OCI-LY7 (cell line): ENCODE measurements at regions not wholly inside any gene's neighbourhood (a gene's known extent, or its start where the extent isn't known, plus 50 kb on each side); places are given as distances from the start of the nearest gene placed in this dataset.

Experiments used
- BruUV-seq: library from RNA; stranded (reverse); fragments of 400-500 nt; replicated peaks from 2 replicates; lab custom pipeline; 2021; lab: Mats Ljungman, UMichigan
- CTCF ChIA-PET: fragments of 300-600 bp; sonication (Branson Sonifier 250); formaldehyde crosslinking; loops from one replicate; lab custom pipeline; 2022; ENCODE audit warnings: antibody characterized with exemption; ENCODE audit not compliant: unreplicated experiment; lab: Charles Lee
- POLR2A ChIA-PET: fragments of 300-600 bp; sonication (Branson Sonifier 250); formaldehyde crosslinking; loops from one replicate; lab custom pipeline; 2022; ENCODE audit warnings: antibody characterized with exemption; lab: Charles Lee
- DNase-seq: peaks from one replicate; pipeline ENCODE4 v3.0.0-alpha.2; 2015; ENCODE audit warnings: low spot score
- H2AFZ ChIP-seq: fragments of 200-600 bp; sonication (generic), shearing (Covaris generic); 2 replicates; pipeline ENCODE4 v1.6.1; 2014; ENCODE audit warnings: mild to moderate bottlenecking, antibody characterized with exemption, low read length, moderate library complexity
- H3K27ac ChIP-seq: fragments of 200-600 bp; sonication (generic); 2 replicates; pipeline ENCODE4 v1.5.1; 2014; ENCODE audit warnings: mixed run types, low read depth, mild to moderate bottlenecking, moderate library complexity, low read length, inconsistent platforms; ENCODE audit not compliant: poor library complexity, severe bottlenecking
- H3K36me3 ChIP-seq: fragments of 200-600 bp; sonication (generic); 2 replicates; pipeline ENCODE4 v1.6.1; 2014; ENCODE audit warnings: mild to moderate bottlenecking, antibody characterized with exemption, low read length, moderate library complexity, mixed read lengths; ENCODE audit not compliant: insufficient read depth
- H3K4me1 ChIP-seq: fragments of 200-600 bp; sonication (generic); 2 replicates; pipeline ENCODE4 v1.5.1; 2014; ENCODE audit warnings: mild to moderate bottlenecking, low read length; ENCODE audit not compliant: insufficient read depth, poor library complexity, severe bottlenecking
- H3K4me2 ChIP-seq: fragments of 200-600 bp; sonication (generic); 2 replicates; pipeline ENCODE4 v1.6.1; 2014; ENCODE audit warnings: mild to moderate bottlenecking, low read length
- H3K4me3 ChIP-seq: fragments of 200-600 bp; sonication (generic); 2 replicates; pipeline ENCODE4 v1.5.1; 2014; ENCODE audit warnings: mild to moderate bottlenecking, low read depth, low read length; ENCODE audit not compliant: poor library complexity, severe bottlenecking
- H3K79me2 ChIP-seq: fragments of 200-600 bp; sonication (generic); 2 replicates; pipeline ENCODE4 v1.6.1; 2016; ENCODE audit warnings: low read depth, mild to moderate bottlenecking, low read length, moderate library complexity, mixed read lengths; ENCODE audit not compliant: insufficient read depth
- H3K9me2 ChIP-seq: fragments of 200-600 bp; sonication (generic); 2 replicates; pipeline ENCODE4 v1.6.1; 2016; ENCODE audit warnings: mild to moderate bottlenecking, low read length, mixed read lengths; ENCODE audit not compliant: insufficient read depth
- H3K9me3 ChIP-seq: fragments of 200-600 bp; sonication (generic); 2 replicates; pipeline ENCODE4 v1.6.1; 2014; ENCODE audit warnings: mild to moderate bottlenecking, mixed run types, low read length, mixed read lengths
- H4K20me1 ChIP-seq: fragments of 200-600 bp; sonication (generic); 2 replicates; pipeline ENCODE4 v1.6.1; 2014; ENCODE audit warnings: mild to moderate bottlenecking, antibody characterized with exemption, low read length, moderate library complexity, mixed read lengths; ENCODE audit not compliant: insufficient read depth
- EZH2phosphoT487 ChIP-seq: fragments of 200-600 bp; sonication (generic); IDR thresholded peaks from 2 replicates; pipeline ENCODE4 v1.6.1; 2018; ENCODE audit warnings: low read depth, borderline replicate concordance, mild to moderate bottlenecking, mixed run types, antibody characterized with exemption, low read length, moderate library complexity, mixed read lengths
- intact Hi-C: fragments of 100-400 bp; cut with micrococcal nuclease; formaldehyde crosslinking; loops from one replicate; pipeline ENCODE4 v1.10.0; 2022; ENCODE audit not compliant: unreplicated experiment
- TF ChIP-seq, protein P1 (sequence below): fragments of 200-600 bp; sonication (generic); conservative IDR thresholded peaks from 2 replicates; pipeline ENCODE4 v1.5.1; 2014; ENCODE audit warnings: mild to moderate bottlenecking, antibody characterized with exemption, low read length, moderate library complexity, mixed read lengths

DNA sequence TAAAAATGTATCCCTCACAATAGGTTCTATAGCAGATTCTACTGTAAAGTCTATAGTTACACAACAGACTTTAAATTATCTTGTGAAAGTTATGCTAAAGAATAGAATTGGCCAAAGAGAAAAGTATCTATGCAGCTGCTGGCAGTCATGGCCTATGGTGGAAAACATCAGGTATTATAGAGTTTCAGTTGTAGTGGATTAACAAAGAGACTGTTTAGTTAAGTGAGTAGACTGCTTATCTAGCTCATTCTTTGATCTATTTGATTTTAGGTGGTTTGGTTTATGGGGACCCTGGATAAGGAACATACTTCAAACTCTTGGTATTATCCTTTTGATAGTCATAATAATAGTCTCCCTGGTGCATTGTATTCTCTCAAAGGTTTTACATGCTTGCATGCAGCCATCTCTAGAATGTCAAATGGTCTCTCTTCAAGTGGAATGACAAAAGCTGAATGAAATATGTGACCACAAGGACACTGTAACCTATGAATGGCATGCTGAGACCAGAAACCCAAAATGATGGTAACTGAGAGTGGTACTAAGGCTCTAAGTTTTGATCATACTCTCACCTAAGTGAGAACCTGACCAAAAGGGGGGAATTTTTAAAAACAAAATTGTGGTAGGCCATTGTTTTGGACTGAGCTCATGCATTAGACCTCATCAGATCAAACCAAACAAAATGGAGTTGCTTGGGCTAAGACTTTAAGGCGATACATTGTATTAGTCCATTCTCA lies 54.9 kb upstream of the NAMPT start:
- Histone ChIP-seq H3K79me2 (no peaks in the 10 kb centered on the region), H3K4me2 (no peak overlapping the region), H3K4me3 (no peak overlapping the region), H2AFZ (no peak overlapping the region), H4K20me1 (no peaks in the 10 kb centered on the region), H3K9me2 (no peaks in the 10 kb centered on the region), H3K27ac (no peak overlapping the region), H3K9me3 (no peaks in the 10 kb centered on the region), H3K36me3 (no peaks in the 10 kb centered on the region), H3K4me1 (no peaks in the 10 kb centered on the region)
- CTCF ChIA-PET, result no interaction called here
- no TSS peak for BruUV-seq
- DNase-seq, result no peak
- intact Hi-C loops, result no loop called here
- TF ChIP-seq, protein P1, sequence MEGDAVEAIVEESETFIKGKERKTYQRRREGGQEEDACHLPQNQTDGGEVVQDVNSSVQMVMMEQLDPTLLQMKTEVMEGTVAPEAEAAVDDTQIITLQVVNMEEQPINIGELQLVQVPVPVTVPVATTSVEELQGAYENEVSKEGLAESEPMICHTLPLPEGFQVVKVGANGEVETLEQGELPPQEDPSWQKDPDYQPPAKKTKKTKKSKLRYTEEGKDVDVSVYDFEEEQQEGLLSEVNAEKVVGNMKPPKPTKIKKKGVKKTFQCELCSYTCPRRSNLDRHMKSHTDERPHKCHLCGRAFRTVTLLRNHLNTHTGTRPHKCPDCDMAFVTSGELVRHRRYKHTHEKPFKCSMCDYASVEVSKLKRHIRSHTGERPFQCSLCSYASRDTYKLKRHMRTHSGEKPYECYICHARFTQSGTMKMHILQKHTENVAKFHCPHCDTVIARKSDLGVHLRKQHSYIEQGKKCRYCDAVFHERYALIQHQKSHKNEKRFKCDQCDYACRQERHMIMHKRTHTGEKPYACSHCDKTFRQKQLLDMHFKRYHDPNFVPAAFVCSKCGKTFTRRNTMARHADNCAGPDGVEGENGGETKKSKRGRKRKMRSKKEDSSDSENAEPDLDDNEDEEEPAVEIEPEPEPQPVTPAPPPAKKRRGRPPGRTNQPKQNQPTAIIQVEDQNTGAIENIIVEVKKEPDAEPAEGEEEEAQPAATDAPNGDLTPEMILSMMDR, result no peak
- TF ChIP-seq EZH2phosphoT487, result no peak
- POLR2A ChIA-PET, result interaction anchor here (1.8 kb wide), 1 partner anchor 9 kb away, joined by 5 read pairs; no protein-coding TSS in a partner anchor

DNA sequence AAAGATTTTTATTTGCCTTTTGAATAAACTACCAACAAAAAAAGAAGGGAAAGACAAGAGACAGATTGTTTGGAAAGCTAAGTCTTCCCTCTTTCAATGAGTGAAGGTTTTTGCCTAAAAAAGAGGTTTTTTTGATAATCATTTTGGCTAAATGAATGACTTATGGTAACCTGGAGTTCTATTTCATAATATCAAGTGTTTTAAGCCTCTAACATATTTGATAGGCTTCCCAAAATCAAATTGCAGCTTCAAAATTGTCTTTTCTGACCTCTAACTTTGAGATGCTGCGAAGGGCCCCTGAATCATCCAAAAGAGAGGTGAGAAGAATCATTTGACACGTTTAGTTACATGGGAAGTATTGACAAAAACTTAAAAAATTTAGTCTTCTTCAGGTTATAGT lies 53.0 kb upstream of the NAMPT start:
- H3K4me3 ChIP-seq, result no peak overlapping the region
- no peaks in the 10 kb centered on the region for H3K4me1 ChIP-seq
- no peaks in the 10 kb centered on the region for H3K36me3 ChIP-seq
- DNase-seq, result no peak
- TF ChIP-seq EZH2phosphoT487, result no peak
- TF ChIP-seq, protein P1, result no peak
- POLR2A ChIA-PET, result no interaction called here
- H4K20me1 ChIP-seq, result no peaks in the 10 kb centered on the region
- H3K27ac ChIP-seq, result no peak overlapping the region
- BruUV-seq, result no TSS peak
- no peak overlapping the region for H2AFZ ChIP-seq
- H3K9me3 ChIP-seq, result no peaks in the 10 kb centered on the region
- no peak overlapping the region for H3K4me2 ChIP-seq
- intact Hi-C loops, result no loop called here
- CTCF ChIA-PET, result no interaction called here
- no peaks in the 10 kb centered on the region for H3K9me2 ChIP-seq
- no peaks in the 10 kb centered on the region for H3K79me2 ChIP-seq

DNA sequence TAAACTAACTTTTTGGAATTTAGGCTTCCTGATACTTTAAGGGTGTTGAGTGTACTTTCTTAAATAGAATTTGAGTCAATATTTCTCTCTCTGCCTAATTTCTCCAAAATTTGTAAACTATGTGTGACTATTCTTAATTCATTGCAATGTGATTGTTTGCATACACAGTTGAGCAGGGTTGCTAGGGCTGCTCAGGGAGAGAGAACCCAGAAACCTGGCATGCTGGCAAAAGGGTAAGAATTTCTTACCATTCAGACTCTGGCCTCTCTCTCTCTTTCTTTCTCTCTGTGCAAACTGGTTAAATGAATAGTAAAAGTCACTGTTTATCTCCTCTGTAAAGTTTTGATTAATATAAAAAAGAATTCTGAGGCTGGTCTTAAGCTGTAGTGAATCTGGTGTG lies 51.0 kb upstream of the NAMPT start:
- no peak for DNase-seq
- CTCF ChIA-PET, result no interaction called here
- POLR2A ChIA-PET, result interaction anchor here (0.9 kb wide), 1 partner anchor 17 kb away, joined by 4 read pairs; no protein-coding TSS in a partner anchor
- intact Hi-C loops, result no loop called here
- H2AFZ ChIP-seq, result no peak overlapping the region
- no peak overlapping the region for H3K4me3 ChIP-seq
- H3K9me3 ChIP-seq, result no peaks in the 10 kb centered on the region
- H3K9me2 ChIP-seq, result no peaks in the 10 kb centered on the region
- no TSS peak for BruUV-seq
- no peaks in the 10 kb centered on the region for H4K20me1 ChIP-seq
- TF ChIP-seq EZH2phosphoT487, result no peak
- TF ChIP-seq, protein P1, result no peak
- no peak overlapping the region for H3K27ac ChIP-seq
- no peak overlapping the region for H3K4me2 ChIP-seq
- no peaks in the 10 kb centered on the region for H3K79me2 ChIP-seq
- H3K4me1 ChIP-seq, result no peaks in the 10 kb centered on the region
- no peaks in the 10 kb centered on the region for H3K36me3 ChIP-seq
